Fibroblast of the aortic adventitia (primary cell): ENCODE measurements at regions not wholly inside any gene's neighbourhood (a gene's known extent, or its start where the extent isn't known, plus 50 kb on each side); places are given as distances from the start of the nearest gene placed in this dataset.

ENCODE experiments used
- DNase-seq: peaks from one replicate; pipeline ENCODE4 v3.0.0-alpha.2; 2010; ENCODE audit warnings: low read depth
- H3K4me3 ChIP-seq: 2 replicates; pipeline ENCODE4 v1.5.1; 2011; ENCODE audit warnings: low read depth, mild to moderate bottlenecking, control low read depth, low read length, moderate library complexity
- CTCF ChIP-seq: IDR thresholded peaks from 2 replicates; pipeline ENCODE4 v1.5.1; 2011; ENCODE audit warnings: mild to moderate bottlenecking, low read length, control low read depth, inconsistent platforms; ENCODE audit not compliant: insufficient read depth

GRCh38 chr2:149732001-149732685 is 144.6 kb upstream of the MMADHC start:
- DNase-seq: peak; percentile 87
- TF ChIP-seq CTCF: no peak
- no peak overlapping the region for H3K4me3 ChIP-seq

- peak; percentile 93 for DNase-seq
- no peak for TF ChIP-seq CTCF
- H3K4me3 ChIP-seq: no peak overlapping the region
Measured at GRCh38 chr2:149731079-149731478, 143.5 kb upstream of the MMADHC start.

- no peak overlapping the region for H3K4me3 ChIP-seq
- DNase-seq: no peak
- TF ChIP-seq CTCF: no peak
Measured at GRCh38 chr2:149729586-149729985, 142.0 kb upstream of the MMADHC start.

GRCh38 chr2:149727927-149728326 is 140.4 kb upstream of the MMADHC start:
- no peak for TF ChIP-seq CTCF
- DNase-seq: no peak
- no peak overlapping the region for H3K4me3 ChIP-seq

GRCh38 chr2:149725234-149725633 is 137.7 kb upstream of the MMADHC start:
- no peak for TF ChIP-seq CTCF
- H3K4me3 ChIP-seq: no peak overlapping the region
- no peak for DNase-seq

- no peak for TF ChIP-seq CTCF
- DNase-seq: no peak
Measured at GRCh38 chr2:149724091-149724490, 136.5 kb upstream of the MMADHC start.

GRCh38 chr2:149720615-149721014 is 133.0 kb upstream of the MMADHC start:
- DNase-seq: no peak
- TF ChIP-seq CTCF: no peak
- no peak overlapping the region for H3K4me3 ChIP-seq

More at GRCh38 chr2:149724091-149724490, 136.5 kb upstream of the MMADHC start:
- H3K4me3 ChIP-seq: no peak overlapping the region
